Neutrophil (primary cell): ENCODE measurements at regions not wholly inside any gene's neighbourhood (a gene's known extent, or its start where the extent isn't known, plus 50 kb on each side); places are given as distances from the start of the nearest gene placed in this dataset.

Experiments
- H3K27ac ChIP-seq: fragments of 200-600 bp; sonication (generic); 2 replicates; pipeline ENCODE4 v1.5.1; 2016; ENCODE audit warnings: mild to moderate bottlenecking, moderate library complexity
- H3K27me3 ChIP-seq: fragments of 200-600 bp; sonication (generic); 2 replicates; pipeline ENCODE4 v1.6.0; 2016; ENCODE audit warnings: mild to moderate bottlenecking
- H3K36me3 ChIP-seq: fragments of 200-600 bp; sonication (generic); 2 replicates; pipeline ENCODE4 v1.5.1; 2017
- H3K4me1 ChIP-seq, 2 experiments: fragments of 200-600 bp in 1 of 2; sonication (generic) in 1 of 2; 1 replicate in 1 of 2; 2 replicates in 1 of 2; pipeline versions ENCODE4 v1.5.1 to v1.6.1; 2013 to 2016; ENCODE audit warnings: low read depth in 1 of 2, low read length in 1 of 2, mild to moderate bottlenecking in 1 of 2, moderate library complexity in 1 of 2; ENCODE audit not compliant: control insufficient read depth in 1 of 2, insufficient read depth in 1 of 2
- H3K4me3 ChIP-seq, 2 experiments: fragments of 200-600 bp in 1 of 2; sonication (generic) in 1 of 2; 1 replicate in 1 of 2; 2 replicates in 1 of 2; pipeline ENCODE4 v1.5.1; 2013 to 2016; ENCODE audit warnings: low read depth in 1 of 2, low read length in 1 of 2, mild to moderate bottlenecking in 1 of 2, moderate library complexity in 1 of 2
- H3K9me3 ChIP-seq: fragments of 200-600 bp; sonication (generic); 2 replicates; pipeline ENCODE4 v1.5.1; 2016
- CTCF ChIP-seq: fragments of 200-600 bp; sonication (generic); IDR thresholded peaks from 2 replicates; pipeline ENCODE4 v1.5.1; 2016; ENCODE audit warnings: antibody characterized with exemption

GRCh38 chr10:81081887-81082620 lies 544.4 kb downstream of the SH2D4B start:
- no peak overlapping the region for H3K27ac ChIP-seq
- H3K27me3 ChIP-seq, result no peaks in the 10 kb centered on the region
- H3K4me3 ChIP-seq, result no peak overlapping the region
- no peak for TF ChIP-seq CTCF
- no peaks in the 10 kb centered on the region for H3K36me3 ChIP-seq
- H3K9me3 ChIP-seq, result no peaks in the 10 kb centered on the region
- H3K4me1 ChIP-seq, result no peaks in the 10 kb centered on the region

GRCh38 chr10:81082621-81083376 lies 545.1 kb downstream of the SH2D4B start:
- Histone ChIP-seq H3K27ac (no peak overlapping the region), H3K27me3 (no peaks in the 10 kb centered on the region), H3K4me3 (no peak overlapping the region), H3K9me3 (no peaks in the 10 kb centered on the region), H3K4me1 (no peaks in the 10 kb centered on the region), H3K36me3 (no peaks in the 10 kb centered on the region)
- no peak for TF ChIP-seq CTCF

GRCh38 chr10:81093056-81093455 lies 555.4 kb downstream of the SH2D4B start:
- H3K4me1 ChIP-seq, result no peaks in the 10 kb centered on the region
- no peaks in the 10 kb centered on the region for H3K27me3 ChIP-seq
- TF ChIP-seq CTCF, result no peak
- no peaks in the 10 kb centered on the region for H3K36me3 ChIP-seq
- H3K9me3 ChIP-seq, result no peaks in the 10 kb centered on the region
- no peak overlapping the region for H3K4me3 ChIP-seq
- no peak overlapping the region for H3K27ac ChIP-seq

- Histone ChIP-seq H3K27ac (no peak overlapping the region), H3K4me3 (no peak overlapping the region), H3K4me1 (no peaks in the 10 kb centered on the region), H3K9me3 (no peaks in the 10 kb centered on the region), H3K36me3 (no peaks in the 10 kb centered on the region), H3K27me3 (no peaks in the 10 kb centered on the region)
- TF ChIP-seq CTCF, result no peak
Observed at GRCh38 chr10:81095238-81095637, 557.5 kb downstream of the SH2D4B start.

- TF ChIP-seq CTCF, result no peak
Observed at GRCh38 chr10:81096558-81096957, 558.9 kb downstream of the SH2D4B start.

More at GRCh38 chr10:81096558-81096957, 558.9 kb downstream of the SH2D4B start:
- H3K27ac ChIP-seq, result no peak overlapping the region
- no peaks in the 10 kb centered on the region for H3K27me3 ChIP-seq
- no peaks in the 10 kb centered on the region for H3K36me3 ChIP-seq
- no peaks in the 10 kb centered on the region for H3K9me3 ChIP-seq
- no peak overlapping the region for H3K4me3 ChIP-seq
- no peaks in the 10 kb centered on the region for H3K4me1 ChIP-seq
